Stimulated activated effector memory CD8-positive, alpha-beta T cell treated with anti-CD3 and anti-CD28 coated beads, Interleukin-12 subunit alpha, Interleukin-12 subunit beta, amount 100 ng/mL, for 72 hours (primary cell): ENCODE measurements at regions not wholly inside any gene's neighbourhood (a gene's known extent, or its start where the extent isn't known, plus 50 kb on each side); places are given as distances from the start of the nearest gene placed in this dataset.

Source experiments
- ATAC-seq: fragments of 150-1000 bp; cut with Tn5 transposase; 2 replicates; pipeline ENCODE4 v1.10.0; 2021
- DNase-seq, 2 donors: peaks; one replicate each; pipeline ENCODE4 v3.0.0; 2021 to 2022; ENCODE audit warnings: low spot score in 2 of 2
- H3K27ac Mint-ChIP-seq: one replicate; pipeline ENCODE4 v1.8.0; 2022; ENCODE audit warnings: mild to moderate bottlenecking, mixed read lengths
- H3K36me3 Mint-ChIP-seq: one replicate; pipeline ENCODE4 v1.8.0; 2022; ENCODE audit warnings: mild to moderate bottlenecking, mixed read lengths
- H3K4me1 Mint-ChIP-seq: one replicate; pipeline ENCODE4 v1.8.0; 2022; ENCODE audit warnings: mixed read lengths
- H3K4me3 Mint-ChIP-seq: one replicate; pipeline ENCODE4 v1.8.0; 2022; ENCODE audit warnings: mild to moderate bottlenecking, mixed read lengths
- H3K9me3 Mint-ChIP-seq: one replicate; pipeline ENCODE4 v1.8.0; 2022; ENCODE audit warnings: mixed read lengths

DNA sequence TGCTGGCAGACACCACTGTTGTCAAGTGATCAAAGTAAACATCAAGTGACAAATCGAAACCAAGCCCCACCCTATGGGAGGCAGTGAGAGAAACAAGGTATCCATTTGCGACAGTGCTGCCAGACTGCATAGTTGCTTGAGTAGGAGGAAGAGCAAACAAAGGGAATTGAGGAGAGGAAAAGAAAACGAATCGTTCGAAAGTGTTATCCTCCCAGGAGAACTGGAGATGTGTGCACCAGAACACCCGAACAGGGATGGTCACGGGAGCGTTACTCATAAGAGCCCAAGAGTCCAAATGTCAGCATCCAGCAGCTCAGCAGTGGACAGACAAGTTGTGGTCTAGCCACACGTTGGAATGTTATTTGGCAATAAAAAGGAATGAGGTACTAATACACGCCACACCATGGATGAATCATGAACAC lies 58.4 kb upstream of the NUP50 start:
- no peak for DNase-seq
- Mint-ChIP-seq H3K36me3 (no peaks in the 10 kb centered on the region), H3K9me3 (no peaks in the 10 kb centered on the region), H3K4me1 (no peaks in the 10 kb centered on the region), H3K27ac (no peak overlapping the region), H3K4me3 (no peak overlapping the region)
- no peak for ATAC-seq

- Mint-ChIP-seq H3K4me3 (no peak overlapping the region), H3K4me1 (no peaks in the 10 kb centered on the region)
Observed at GRCh38 chr22:45107671-45108070, 56.1 kb upstream of the NUP50 start.

DNA sequence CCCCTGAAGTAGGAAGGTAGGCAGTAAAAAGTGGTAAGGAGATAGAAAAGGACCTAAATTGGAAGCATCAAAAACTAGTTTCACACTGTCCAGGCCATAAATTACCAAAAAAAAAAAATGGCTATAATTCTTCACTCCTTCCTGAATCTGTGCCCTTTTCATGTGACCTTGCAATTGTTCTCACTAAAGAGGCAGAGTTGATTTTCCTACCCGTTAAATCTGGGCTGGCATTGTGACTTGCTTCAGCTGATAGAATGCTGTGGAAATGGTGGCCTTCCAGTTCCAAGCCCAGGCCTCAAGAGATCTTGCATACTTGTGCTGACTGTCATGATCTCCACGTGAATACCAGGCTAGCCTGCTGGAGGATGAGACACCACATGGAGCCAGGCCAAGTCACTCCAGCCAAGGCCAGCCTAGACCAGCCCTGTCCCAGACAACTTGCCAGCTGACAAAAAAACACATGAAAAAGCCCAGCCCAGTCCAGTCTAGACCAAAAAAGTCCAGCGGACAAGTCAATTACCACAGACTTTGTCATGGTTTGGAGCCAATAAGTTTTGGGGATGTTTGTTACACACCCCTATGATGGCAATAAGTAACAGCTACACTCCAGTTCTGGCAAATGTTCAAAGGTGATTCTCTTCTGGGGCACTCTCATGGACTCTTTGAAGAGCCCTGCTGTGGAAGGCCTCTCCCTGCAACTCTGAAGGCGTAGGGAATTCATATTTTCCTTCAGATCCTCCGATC lies 51.4 kb upstream of the NUP50 start:
- Mint-ChIP-seq H3K4me3 (no peak overlapping the region), H3K9me3 (no peaks in the 10 kb centered on the region), H3K4me1 (no peaks in the 10 kb centered on the region), H3K36me3 (no peaks in the 10 kb centered on the region), H3K27ac (no peak overlapping the region)
- no peak for ATAC-seq
- no peak for DNase-seq

More at GRCh38 chr22:45107671-45108070, 56.1 kb upstream of the NUP50 start:
- no peak for ATAC-seq
- DNase-seq: no peak
- H3K36me3 Mint-ChIP-seq: no peaks in the 10 kb centered on the region
- no peak overlapping the region for H3K27ac Mint-ChIP-seq
- no peaks in the 10 kb centered on the region for H3K9me3 Mint-ChIP-seq
